HepG2 (cell line): ENCODE measurements at regions not wholly inside any gene's neighbourhood (a gene's known extent, or its start where the extent isn't known, plus 50 kb on each side); places are given as distances from the start of the nearest gene placed in this dataset.

Experiments
- ATAC-seq: fragments of 200-7000 bp; cut with Tn5 transposase; 3 replicates; pipeline ENCODE4 v1.9.1; 2020; ENCODE audit warnings: mild to moderate bottlenecking, moderate library complexity
- BruUV-seq: library from RNA; stranded (reverse); fragments of 400-500 nt; replicated peaks from 2 replicates; lab custom pipeline; 2021; lab: Mats Ljungman, UMichigan
- CTCF ChIA-PET: fragments of 300-600 bp; formaldehyde crosslinking; extraction: SDS; loops from one replicate; lab custom pipeline; 2021; ENCODE audit warnings: low total read pairs, inconsistent platforms, low intra/inter-chr PET ratio; lab: Yijun Ruan, JAX
- POLR2A ChIA-PET: fragments of 350-600 bp; sonication (Branson Sonifier 250); formaldehyde crosslinking; loops from one replicate; lab custom pipeline; 2020; ENCODE audit warnings: antibody characterized with exemption, inconsistent platforms; lab: Yijun Ruan, JAX
- DNase-seq: peaks from one replicate; pipeline ENCODE4 v3.0.0-alpha.2; 2015; ENCODE audit warnings: low spot score
- FAIRE-seq: peaks from 3 replicates; lab custom pipeline; 2011; peaks lifted over from hg19 to GRCh38; lab: Jason Lieb, UNC
- H2AFZ ChIP-seq: one replicate; pipeline ENCODE4 v1.6.1; 2011; ENCODE audit warnings: low read length, inconsistent platforms
- H3K27ac ChIP-seq: fragments of 300-600 bp; 3 replicates; pipeline ENCODE4 v1.8.0; 2011; ENCODE audit warnings: mixed run types, mild to moderate bottlenecking, mixed read lengths, low read length, inconsistent platforms; ENCODE audit not compliant: insufficient read depth; ENCODE audit errors: extremely low read length
- H3K27me3 ChIP-seq, 2 experiments: fragments of 200-600 bp in 1 of 2; 2 replicates in 1 of 2; 3 replicates in 1 of 2; pipeline versions ENCODE4 v1.6.0 to v1.8.0; 2011; ENCODE audit warnings: low read length in 2 of 2, mild to moderate bottlenecking in 2 of 2, moderate library complexity in 2 of 2, inconsistent platforms in 1 of 2; ENCODE audit not compliant: insufficient read depth in 2 of 2, control insufficient read depth in 1 of 2
- H3K36me3 ChIP-seq, 2 experiments: fragments of 200-600 bp in 1 of 2; replicated peaks in 1 of 2; 2 replicates in 1 of 2; 3 replicates in 1 of 2; pipeline versions ENCODE4 v1.5.1 to v1.8.0; 2011; ENCODE audit warnings: low read length in 2 of 2, inconsistent platforms in 1 of 2; ENCODE audit not compliant: insufficient read depth in 2 of 2, control insufficient read depth in 1 of 2
- H3K4me1 ChIP-seq: 2 replicates; pipeline ENCODE4 v1.5.1; 2012; ENCODE audit warnings: low read length, inconsistent platforms; ENCODE audit not compliant: insufficient read depth
- H3K4me2 ChIP-seq: 2 replicates; pipeline ENCODE4 v1.6.0; 2011; ENCODE audit warnings: low read depth, low read length, inconsistent platforms
- H3K4me3 ChIP-seq, 3 experiments: fragments of 200-600 bp in 1 of 3; sonication (generic), shearing (Covaris generic) in 1 of 3; replicated peaks in 1 of 3; 2 replicates each; pipeline ENCODE4 v1.5.1; 2011 to 2016; ENCODE audit warnings: low read length in 3 of 3, inconsistent platforms in 2 of 3, low read depth in 2 of 3, mild to moderate bottlenecking in 2 of 3, control low read depth in 1 of 3, mixed read lengths in 1 of 3; ENCODE audit not compliant: insufficient read depth in 1 of 3
- H3K79me2 ChIP-seq: one replicate; pipeline ENCODE4 v1.6.1; 2011; ENCODE audit warnings: low read length, inconsistent platforms; ENCODE audit not compliant: insufficient read depth
- H3K9ac ChIP-seq: 2 replicates; pipeline ENCODE4 v1.6.0; 2011; ENCODE audit warnings: mild to moderate bottlenecking, low read depth, low read length, inconsistent platforms; ENCODE audit not compliant: insufficient read depth
- H3K9me3 ChIP-seq: 2 replicates; pipeline ENCODE4 v1.5.1; 2012; ENCODE audit warnings: mild to moderate bottlenecking, low read length
- H4K20me1 ChIP-seq: 2 replicates; pipeline ENCODE4 v1.6.0; 2011; ENCODE audit warnings: inconsistent platforms, mild to moderate bottlenecking, low read length, moderate library complexity; ENCODE audit not compliant: insufficient read depth
- ATM ChIP-seq: fragments of 450-650 bp; IDR thresholded peaks from 2 replicates; pipeline ENCODE4 v1.7.1; 2017; ENCODE audit warnings: mild to moderate bottlenecking, borderline replicate concordance
- HMG20A ChIP-seq: IDR thresholded peaks from 2 replicates; pipeline ENCODE4 v1.6.1; 2016; ENCODE audit warnings: borderline replicate concordance
- ISX ChIP-seq: sonication (generic); formaldehyde crosslinking; conservative IDR thresholded peaks from 2 replicates; pipeline ENCODE4 v1.5.0; 2020; ENCODE audit warnings: missing genetic modification reagents
- SPEN ChIP-seq: sonication (generic); formaldehyde crosslinking; IDR thresholded peaks from 2 replicates; pipeline ENCODE4 v1.5.1; 2020; ENCODE audit warnings: low read depth, mild to moderate bottlenecking, missing genetic modification reagents
- ZIK1 ChIP-seq: sonication (generic); formaldehyde crosslinking; IDR thresholded peaks from 2 replicates; pipeline ENCODE4 v1.5.0; 2020; ENCODE audit warnings: mild to moderate bottlenecking, low read depth, missing genetic modification reagents, borderline replicate concordance
- ZNF431 ChIP-seq: sonication (generic); formaldehyde crosslinking; IDR thresholded peaks from 2 replicates; pipeline ENCODE4 v1.9.0; 2022; ENCODE audit warnings: missing genetic modification reagents, low read depth, mild to moderate bottlenecking, borderline replicate concordance
- ZNF556 ChIP-seq: sonication (generic); formaldehyde crosslinking; IDR thresholded peaks from 2 replicates; pipeline ENCODE4 v1.4.0; 2020; ENCODE audit warnings: mild to moderate bottlenecking, missing genetic modification reagents, borderline replicate concordance
- ZNF605 ChIP-seq: sonication (generic); formaldehyde crosslinking; IDR thresholded peaks from 2 replicates; pipeline ENCODE4 v1.8.0; 2022; ENCODE audit warnings: mild to moderate bottlenecking, missing genetic modification reagents
- ZNF672 ChIP-seq: sonication (generic); formaldehyde crosslinking; IDR thresholded peaks from 2 replicates; pipeline ENCODE4 v1.8.1; 2022; ENCODE audit warnings: missing genetic modification reagents
- ZNF850 ChIP-seq: sonication (generic); formaldehyde crosslinking; conservative IDR thresholded peaks from 2 replicates; pipeline ENCODE4 v1.9.0; 2021; ENCODE audit warnings: mild to moderate bottlenecking, missing genetic modification reagents
- WGBS: methylation state at CpG from one replicate; pipeline ENCODE4 v1.1.6; 2017; ENCODE audit warnings: low lambda C conversion rate; 5-methylcytosine and 5-hydroxymethylcytosine counted together
- in situ Hi-C: cut with HindIII; loops from 2 replicates; pipeline ENCODE4 v1.10.0; 2017; ENCODE audit warnings: low pct_unique_long_range_greater_than_20kb; ENCODE audit not compliant: extremely low pct_ligation_motif_present
- intact Hi-C: fragments of 100-400 bp; cut with micrococcal nuclease; formaldehyde crosslinking; loops from one replicate; pipeline ENCODE4 v1.10.0; 2022; ENCODE audit not compliant: unreplicated experiment
- TF ChIP-seq, protein P1 (sequence below): sonication (generic); formaldehyde crosslinking; conservative IDR thresholded peaks from 2 replicates; pipeline ENCODE4 v1.5.0; 2020; ENCODE audit warnings: missing genetic modification reagents
- TF ChIP-seq, protein P2 (sequence below): sonication (generic); formaldehyde crosslinking; IDR thresholded peaks from 2 replicates; pipeline ENCODE4 v1.5.0; 2020; ENCODE audit warnings: mild to moderate bottlenecking, missing genetic modification reagents, moderate library complexity

DNA sequence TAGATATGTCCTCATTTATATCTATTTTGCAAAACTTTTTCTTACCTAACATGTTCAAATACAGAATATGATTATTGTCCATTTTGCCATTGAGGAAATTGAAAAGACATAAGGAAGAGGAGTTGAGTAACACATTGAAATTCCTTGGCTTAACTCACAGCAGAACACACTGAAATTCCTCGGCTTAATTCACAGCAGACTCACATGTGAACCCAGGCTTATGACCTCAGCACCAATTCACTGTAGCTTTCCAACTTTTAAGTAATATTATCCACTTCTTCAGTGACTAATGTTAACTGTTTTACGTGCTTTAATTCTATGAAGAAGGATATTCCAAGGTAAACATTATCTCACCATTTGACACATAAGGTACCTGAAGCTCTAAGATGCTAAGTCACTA is 597.5 kb upstream of the PFKP start:
- Histone ChIP-seq H3K4me1 (no peaks in the 10 kb centered on the region), H4K20me1 (no peaks in the 10 kb centered on the region), H3K79me2 (no peaks in the 10 kb centered on the region), H3K9me3 (no peaks in the 10 kb centered on the region), H3K36me3 (no peaks in the 10 kb centered on the region), H3K9ac (no peak overlapping the region), H2AFZ (no peak overlapping the region), H3K4me2 (no peak overlapping the region), H3K4me3 (no peak overlapping the region), H3K27ac (no peak overlapping the region), H3K27me3 (no peaks in the 10 kb centered on the region)
- intact Hi-C loops (no loop called here), in situ Hi-C loops (no loop called here)
- TF ChIP-seq ZNF556: no peak
- no peak for TF ChIP-seq HMG20A (CRISPR knock-in tag)
- TF ChIP-seq ZNF431: no peak
- TF ChIP-seq ZNF672 (CRISPR knock-in tag): no peak
- TF ChIP-seq ZNF850: no peak
- TF ChIP-seq, protein P1, sequence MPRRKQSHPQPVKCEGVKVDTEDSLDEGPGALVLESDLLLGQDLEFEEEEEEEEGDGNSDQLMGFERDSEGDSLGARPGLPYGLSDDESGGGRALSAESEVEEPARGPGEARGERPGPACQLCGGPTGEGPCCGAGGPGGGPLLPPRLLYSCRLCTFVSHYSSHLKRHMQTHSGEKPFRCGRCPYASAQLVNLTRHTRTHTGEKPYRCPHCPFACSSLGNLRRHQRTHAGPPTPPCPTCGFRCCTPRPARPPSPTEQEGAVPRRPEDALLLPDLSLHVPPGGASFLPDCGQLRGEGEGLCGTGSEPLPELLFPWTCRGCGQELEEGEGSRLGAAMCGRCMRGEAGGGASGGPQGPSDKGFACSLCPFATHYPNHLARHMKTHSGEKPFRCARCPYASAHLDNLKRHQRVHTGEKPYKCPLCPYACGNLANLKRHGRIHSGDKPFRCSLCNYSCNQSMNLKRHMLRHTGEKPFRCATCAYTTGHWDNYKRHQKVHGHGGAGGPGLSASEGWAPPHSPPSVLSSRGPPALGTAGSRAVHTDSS (CRISPR knock-in tag): no peak
- TF ChIP-seq ISX (CRISPR knock-in tag): no peak
- TF ChIP-seq ATM: no peak
- TF ChIP-seq SPEN (CRISPR knock-in tag): no peak
- no peak for TF ChIP-seq ZNF605
- TF ChIP-seq, protein P2, sequence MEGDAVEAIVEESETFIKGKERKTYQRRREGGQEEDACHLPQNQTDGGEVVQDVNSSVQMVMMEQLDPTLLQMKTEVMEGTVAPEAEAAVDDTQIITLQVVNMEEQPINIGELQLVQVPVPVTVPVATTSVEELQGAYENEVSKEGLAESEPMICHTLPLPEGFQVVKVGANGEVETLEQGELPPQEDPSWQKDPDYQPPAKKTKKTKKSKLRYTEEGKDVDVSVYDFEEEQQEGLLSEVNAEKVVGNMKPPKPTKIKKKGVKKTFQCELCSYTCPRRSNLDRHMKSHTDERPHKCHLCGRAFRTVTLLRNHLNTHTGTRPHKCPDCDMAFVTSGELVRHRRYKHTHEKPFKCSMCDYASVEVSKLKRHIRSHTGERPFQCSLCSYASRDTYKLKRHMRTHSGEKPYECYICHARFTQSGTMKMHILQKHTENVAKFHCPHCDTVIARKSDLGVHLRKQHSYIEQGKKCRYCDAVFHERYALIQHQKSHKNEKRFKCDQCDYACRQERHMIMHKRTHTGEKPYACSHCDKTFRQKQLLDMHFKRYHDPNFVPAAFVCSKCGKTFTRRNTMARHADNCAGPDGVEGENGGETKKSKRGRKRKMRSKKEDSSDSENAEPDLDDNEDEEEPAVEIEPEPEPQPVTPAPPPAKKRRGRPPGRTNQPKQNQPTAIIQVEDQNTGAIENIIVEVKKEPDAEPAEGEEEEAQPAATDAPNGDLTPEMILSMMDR (CRISPR knock-in tag): no peak
- no peak for TF ChIP-seq ZIK1 (CRISPR knock-in tag)
- no peak for ATAC-seq
- 5% methylated on average over 2 of the region's 2 CpGs for WGBS
- POLR2A ChIA-PET: no interaction called here
- no peak for DNase-seq
- FAIRE-seq: no peak
- CTCF ChIA-PET: no interaction called here
- BruUV-seq: no TSS peak
